ENCODE measurements at regions not wholly inside any gene's neighbourhood (a gene's known extent, or its start where the extent isn't known, plus 50 kb on each side); places are given as distances from the start of the nearest gene placed in this dataset.
A peak's percentile ranks its signal among the peaks of the same experiment; 100 is the strongest.

- no peak for DNase-seq (ENCODE audit: low read depth)
Measured at GRCh38 chr11:104655066-104655465, 243.2 kb downstream of the CASP12 start.

- no peak for DNase-seq (ENCODE audit: low read depth)
Measured at GRCh38 chr11:104654181-104654813, 244.0 kb downstream of the CASP12 start.

- no peak for DNase-seq (ENCODE audit: low read depth)
Measured at GRCh38 chr11:104653407-104653806, 244.9 kb downstream of the CASP12 start.

- no peak for DNase-seq (ENCODE audit: low read depth)
Measured at GRCh38 chr11:104652996-104653395, 245.3 kb downstream of the CASP12 start.

- no peak for DNase-seq (ENCODE audit: low read depth)
Measured at GRCh38 chr11:104650234-104650633, 248.0 kb downstream of the CASP12 start.

GRCh38 chr11:104649002-104649401 is 249.3 kb downstream of the CASP12 start:
- DNase-seq (ENCODE audit: low read depth): no peak

GRCh38 chr11:104645261-104646222 is 252.7 kb downstream of the CASP12 start:
- no peak for DNase-seq (ENCODE audit: low read depth)

GRCh38 chr11:104637662-104638170 is 260.5 kb downstream of the CASP12 start:
- DNase-seq (ENCODE audit: low read depth): no peak

GRCh38 chr11:104633226-104633625 is 265.0 kb downstream of the CASP12 start:
- no peak for DNase-seq (ENCODE audit: low read depth)

- no peak for DNase-seq (ENCODE audit: low read depth)
Measured at GRCh38 chr11:104630352-104630751, 267.9 kb downstream of the CASP12 start.

- DNase-seq (ENCODE audit: low read depth): no peak
Measured at GRCh38 chr11:104625246-104625645, 273.0 kb downstream of the CASP12 start.

- no peak for DNase-seq (ENCODE audit: low read depth)
Measured at GRCh38 chr11:104624021-104624420, 274.2 kb downstream of the CASP12 start.

- no peak for DNase-seq (ENCODE audit: low read depth)
Measured at GRCh38 chr11:104623518-104623917, 274.7 kb downstream of the CASP12 start.

- no peak for DNase-seq (ENCODE audit: low read depth)
Measured at GRCh38 chr11:104620991-104621390, 277.3 kb downstream of the CASP12 start.

- no peak for DNase-seq (ENCODE audit: low read depth)
Measured at GRCh38 chr11:104619751-104620150, 278.5 kb downstream of the CASP12 start.

GRCh38 chr11:104618954-104619353 is 279.3 kb downstream of the CASP12 start:
- no peak for DNase-seq (ENCODE audit: low read depth)

- no peak for DNase-seq (ENCODE audit: low read depth)
Measured at GRCh38 chr11:104614961-104615360, 283.3 kb downstream of the CASP12 start.

GRCh38 chr11:104614117-104614680 is 284.1 kb downstream of the CASP12 start:
- no peak for DNase-seq (ENCODE audit: low read depth)

GRCh38 chr11:104610635-104611034 is 287.6 kb downstream of the CASP12 start:
- no peak for DNase-seq (ENCODE audit: low read depth)

GRCh38 chr11:104609311-104610085 is 288.8 kb downstream of the CASP12 start:
- DNase-seq (ENCODE audit: low read depth): peak; percentile 4

GRCh38 chr11:104602643-104603042 is 295.6 kb downstream of the CASP12 start:
- no peak for DNase-seq (ENCODE audit: low read depth)
